WERI-Rb-1 (cell line): ENCODE measurements at regions not wholly inside any gene's neighbourhood (a gene's known extent, or its start where the extent isn't known, plus 50 kb on each side); places are given as distances from the start of the nearest gene placed in this dataset.

Experiments used
- DNase-seq: peaks from one replicate; pipeline ENCODE4 v3.0.0-alpha.2; 2020
- H3K27ac ChIP-seq: fragments of 250-450 bp; sonication (Bioruptor Pico); 2 replicates; pipeline ENCODE4 v1.5.1; 2020; ENCODE audit warnings: mild to moderate bottlenecking, moderate library complexity
- H3K27me3 ChIP-seq: fragments of 250-450 bp; sonication (Bioruptor Pico); 2 replicates; pipeline ENCODE4 v1.5.1; 2021; ENCODE audit warnings: mild to moderate bottlenecking, low read depth, moderate library complexity; ENCODE audit not compliant: insufficient read depth, severe bottlenecking
- H3K36me3 ChIP-seq: fragments of 250-450 bp; sonication (Bioruptor Pico); 2 replicates; pipeline ENCODE4 v1.5.1; 2020; ENCODE audit warnings: mild to moderate bottlenecking, moderate library complexity
- H3K4me3 ChIP-seq: 2 replicates; pipeline ENCODE4 v1.5.1; 2011; ENCODE audit warnings: low read depth, mild to moderate bottlenecking, control low read depth, low read length
- H3K9me3 ChIP-seq: fragments of 250-450 bp; sonication (Bioruptor Pico); 2 replicates; pipeline ENCODE4 v1.5.1; 2021; ENCODE audit warnings: mild to moderate bottlenecking, moderate library complexity; ENCODE audit not compliant: severe bottlenecking
- TF ChIP-seq, protein P1 (sequence below): IDR thresholded peaks from 2 replicates; pipeline ENCODE4 v1.5.1; 2011; ENCODE audit warnings: low read depth, mild to moderate bottlenecking, control low read depth, inconsistent platforms, low read length

DNA sequence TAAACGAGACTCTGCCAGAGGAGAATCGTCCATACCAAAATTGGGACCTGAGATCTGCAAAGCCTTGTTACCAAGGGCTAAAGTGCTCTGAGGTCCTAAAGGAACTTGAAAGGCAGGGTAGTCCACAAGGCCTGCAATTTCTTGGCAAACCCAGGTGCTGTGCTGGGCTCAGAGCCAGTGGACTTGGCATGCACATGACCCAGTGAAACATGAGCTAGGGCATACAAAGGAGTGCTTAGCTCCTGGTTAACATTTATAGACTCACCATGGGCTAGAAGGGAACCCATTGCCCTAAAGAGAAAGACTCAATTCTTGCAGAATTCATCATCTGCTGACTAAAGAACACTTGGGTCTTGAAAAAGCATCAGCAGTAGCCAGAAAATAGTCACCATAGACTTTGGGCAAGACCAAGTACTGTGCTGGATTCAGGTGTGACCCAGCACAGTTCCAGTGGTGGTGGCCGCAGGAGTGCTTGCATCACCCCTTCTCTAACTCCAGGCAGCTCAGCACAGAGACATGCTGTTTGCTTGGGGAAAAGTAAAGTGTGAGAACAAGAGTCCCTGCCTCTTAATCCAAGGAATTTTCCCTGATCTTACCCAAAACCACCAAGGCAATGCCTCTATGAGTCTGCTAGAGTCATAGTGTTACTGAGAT is 1069.4 kb upstream of the ADGRL2 start:
- Histone ChIP-seq H3K36me3 (no peaks in the 10 kb centered on the region), H3K4me3 (no peak overlapping the region), H3K27ac (no peak overlapping the region), H3K9me3 (no peaks in the 10 kb centered on the region), H3K27me3 (no peaks in the 10 kb centered on the region)
- DNase-seq = no peak
- TF ChIP-seq, protein P1, sequence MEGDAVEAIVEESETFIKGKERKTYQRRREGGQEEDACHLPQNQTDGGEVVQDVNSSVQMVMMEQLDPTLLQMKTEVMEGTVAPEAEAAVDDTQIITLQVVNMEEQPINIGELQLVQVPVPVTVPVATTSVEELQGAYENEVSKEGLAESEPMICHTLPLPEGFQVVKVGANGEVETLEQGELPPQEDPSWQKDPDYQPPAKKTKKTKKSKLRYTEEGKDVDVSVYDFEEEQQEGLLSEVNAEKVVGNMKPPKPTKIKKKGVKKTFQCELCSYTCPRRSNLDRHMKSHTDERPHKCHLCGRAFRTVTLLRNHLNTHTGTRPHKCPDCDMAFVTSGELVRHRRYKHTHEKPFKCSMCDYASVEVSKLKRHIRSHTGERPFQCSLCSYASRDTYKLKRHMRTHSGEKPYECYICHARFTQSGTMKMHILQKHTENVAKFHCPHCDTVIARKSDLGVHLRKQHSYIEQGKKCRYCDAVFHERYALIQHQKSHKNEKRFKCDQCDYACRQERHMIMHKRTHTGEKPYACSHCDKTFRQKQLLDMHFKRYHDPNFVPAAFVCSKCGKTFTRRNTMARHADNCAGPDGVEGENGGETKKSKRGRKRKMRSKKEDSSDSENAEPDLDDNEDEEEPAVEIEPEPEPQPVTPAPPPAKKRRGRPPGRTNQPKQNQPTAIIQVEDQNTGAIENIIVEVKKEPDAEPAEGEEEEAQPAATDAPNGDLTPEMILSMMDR = no peak

DNA sequence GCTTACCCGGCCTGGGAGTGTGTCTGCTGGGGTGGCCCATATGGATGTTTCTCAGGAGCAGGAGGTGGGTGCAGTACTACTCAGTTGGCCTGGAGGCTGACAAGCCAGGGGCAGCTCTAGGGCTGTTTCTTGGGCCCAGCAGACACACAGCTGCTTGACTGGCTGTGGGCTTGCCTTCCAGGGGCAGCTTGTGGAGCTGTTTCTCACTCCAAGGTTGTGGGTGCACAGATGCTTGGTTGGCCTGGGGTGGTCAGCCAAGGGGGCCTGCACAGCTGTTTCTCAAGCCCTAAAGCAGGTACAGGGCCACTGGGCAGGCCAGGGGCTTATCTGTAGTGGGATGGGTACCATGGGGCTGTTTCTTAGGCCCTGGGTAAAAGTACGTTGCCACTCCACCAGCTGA is 1078.1 kb upstream of the ADGRL2 start:
- Histone ChIP-seq H3K27me3 (no peaks in the 10 kb centered on the region), H3K27ac (no peak overlapping the region), H3K9me3 (no peaks in the 10 kb centered on the region), H3K36me3 (no peaks in the 10 kb centered on the region), H3K4me3 (no peak overlapping the region)
- DNase-seq = no peak
- TF ChIP-seq, protein P1 = no peak

DNA sequence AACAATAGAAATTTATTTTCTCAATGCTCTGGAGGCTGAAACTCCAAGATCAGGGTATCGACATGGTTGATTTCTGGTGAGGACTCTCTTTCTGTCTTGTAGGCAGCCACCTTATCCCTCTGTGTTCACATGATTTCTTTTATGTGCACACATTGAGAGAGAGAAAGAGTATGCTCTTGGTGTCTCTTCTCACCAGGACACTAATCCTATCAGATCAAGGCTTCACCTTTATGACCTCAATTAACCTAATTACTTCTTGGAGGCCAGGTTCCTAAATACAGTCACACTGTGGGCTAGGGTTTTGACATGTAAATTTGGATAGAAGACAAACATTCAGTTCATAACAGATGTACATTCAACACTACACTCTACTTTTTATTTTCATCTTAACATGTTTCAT is 1094.2 kb upstream of the ADGRL2 start:
- H3K4me3 ChIP-seq = no peak overlapping the region
- no peak overlapping the region for H3K27ac ChIP-seq
- no peaks in the 10 kb centered on the region for H3K36me3 ChIP-seq
- no peaks in the 10 kb centered on the region for H3K27me3 ChIP-seq
- no peak for DNase-seq
- no peaks in the 10 kb centered on the region for H3K9me3 ChIP-seq
- TF ChIP-seq, protein P1 = no peak

DNA sequence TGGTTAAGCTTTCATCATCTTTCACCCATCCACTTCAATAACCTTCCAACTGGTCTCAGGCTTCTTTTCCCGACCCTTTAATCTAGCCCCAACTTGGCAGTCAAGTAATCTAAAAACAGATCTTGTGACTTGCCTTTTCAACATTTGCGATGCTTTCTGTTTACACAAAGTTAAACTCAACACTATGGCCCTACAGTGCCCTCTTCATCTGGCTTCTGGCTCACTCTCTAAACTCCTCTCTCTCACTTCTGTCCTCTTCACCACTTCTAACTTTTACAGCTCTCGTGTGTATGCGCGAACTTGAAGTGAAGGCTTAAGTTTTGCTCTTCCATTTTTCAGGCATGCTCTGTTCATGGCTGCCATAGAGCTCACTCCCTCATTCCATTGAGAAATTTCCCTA is 1122.3 kb upstream of the ADGRL2 start:
- no peak overlapping the region for H3K27ac ChIP-seq
- H3K36me3 ChIP-seq = no peaks in the 10 kb centered on the region
- TF ChIP-seq, protein P1 = no peak
- DNase-seq = no peak
- H3K27me3 ChIP-seq = no peaks in the 10 kb centered on the region
- no peaks in the 10 kb centered on the region for H3K9me3 ChIP-seq
- H3K4me3 ChIP-seq = no peak overlapping the region

DNA sequence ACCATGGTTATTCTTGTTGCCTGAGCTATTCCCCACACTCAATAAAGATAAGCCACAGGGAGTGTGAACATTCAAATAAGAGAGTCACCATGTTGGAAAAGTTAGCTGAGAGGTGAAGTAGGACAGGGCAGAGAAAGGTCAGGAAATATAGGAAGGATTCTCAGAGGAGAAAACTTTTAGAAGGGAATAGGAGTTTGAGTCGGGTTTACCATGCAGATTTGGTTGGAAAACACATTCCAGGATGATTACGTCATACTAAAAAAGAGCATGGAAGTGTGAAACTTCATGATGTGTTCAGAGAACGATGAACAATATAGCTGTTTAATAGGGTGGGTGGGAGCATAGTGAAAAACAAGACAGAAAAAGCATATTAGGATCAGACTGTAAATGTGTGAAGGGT is 1125.3 kb upstream of the ADGRL2 start:
- Histone ChIP-seq H3K4me3 (no peak overlapping the region), H3K27me3 (no peaks in the 10 kb centered on the region), H3K27ac (no peak overlapping the region), H3K9me3 (no peaks in the 10 kb centered on the region), H3K36me3 (no peaks in the 10 kb centered on the region)
- no peak for DNase-seq
- TF ChIP-seq, protein P1 = no peak
